Activated naive CD4-positive, alpha-beta T cell treated with Interleukin-2 at 50 U/mL for 16 hours (primary cell): ENCODE measurements at regions not wholly inside any gene's neighbourhood (a gene's known extent, or its start where the extent isn't known, plus 50 kb on each side); places are given as distances from the start of the nearest gene placed in this dataset.
"Not testable (repeated sequence)": the region's sequence is repeated elsewhere in the genome, so short reads cannot be mapped to it uniquely, and the experiment has no call there.

ENCODE experiments used
- DNase-seq: peaks from one replicate; pipeline ENCODE4 v3.0.0-alpha.2; 2020

DNA sequence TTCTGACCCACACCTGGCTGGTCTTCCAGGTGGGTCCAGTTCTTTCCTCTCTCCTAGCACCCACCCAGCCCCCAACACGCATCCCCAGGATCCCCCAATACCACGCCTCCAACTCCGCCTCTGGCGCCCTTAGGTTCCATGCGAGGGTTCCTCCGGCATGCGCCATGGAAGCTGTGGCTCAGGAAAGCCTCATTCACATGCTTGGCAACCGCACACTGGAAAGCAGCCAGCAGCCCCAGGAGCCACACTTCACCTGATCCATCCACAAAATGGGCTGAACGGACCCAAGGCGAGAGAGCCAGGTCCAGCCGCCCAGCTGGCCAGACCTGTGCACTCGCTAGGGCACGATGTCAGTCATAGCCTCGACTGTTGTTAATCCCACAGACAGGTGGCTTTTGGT lies 161.2 kb downstream of the PSMG1 start:
- DNase-seq = no peak

DNA sequence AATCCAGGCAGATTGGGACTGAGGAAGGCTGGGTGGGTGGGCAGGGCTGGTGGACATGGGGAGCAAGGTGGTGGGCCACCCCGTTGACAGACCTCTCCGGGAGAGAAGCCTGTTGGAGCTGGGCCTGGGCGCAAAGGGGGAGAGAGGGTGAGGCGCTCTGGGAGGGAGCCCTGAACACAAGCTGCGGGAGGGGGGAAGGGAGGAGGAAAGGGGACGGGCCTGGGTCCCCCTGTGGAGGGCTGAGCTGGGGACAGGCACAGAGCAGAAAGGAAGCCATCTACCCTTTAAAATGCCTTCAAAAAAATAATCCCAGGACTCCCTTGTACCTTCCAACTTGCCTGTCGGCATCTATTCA lies 161.8 kb downstream of the PSMG1 start:
- no peak for DNase-seq

DNA sequence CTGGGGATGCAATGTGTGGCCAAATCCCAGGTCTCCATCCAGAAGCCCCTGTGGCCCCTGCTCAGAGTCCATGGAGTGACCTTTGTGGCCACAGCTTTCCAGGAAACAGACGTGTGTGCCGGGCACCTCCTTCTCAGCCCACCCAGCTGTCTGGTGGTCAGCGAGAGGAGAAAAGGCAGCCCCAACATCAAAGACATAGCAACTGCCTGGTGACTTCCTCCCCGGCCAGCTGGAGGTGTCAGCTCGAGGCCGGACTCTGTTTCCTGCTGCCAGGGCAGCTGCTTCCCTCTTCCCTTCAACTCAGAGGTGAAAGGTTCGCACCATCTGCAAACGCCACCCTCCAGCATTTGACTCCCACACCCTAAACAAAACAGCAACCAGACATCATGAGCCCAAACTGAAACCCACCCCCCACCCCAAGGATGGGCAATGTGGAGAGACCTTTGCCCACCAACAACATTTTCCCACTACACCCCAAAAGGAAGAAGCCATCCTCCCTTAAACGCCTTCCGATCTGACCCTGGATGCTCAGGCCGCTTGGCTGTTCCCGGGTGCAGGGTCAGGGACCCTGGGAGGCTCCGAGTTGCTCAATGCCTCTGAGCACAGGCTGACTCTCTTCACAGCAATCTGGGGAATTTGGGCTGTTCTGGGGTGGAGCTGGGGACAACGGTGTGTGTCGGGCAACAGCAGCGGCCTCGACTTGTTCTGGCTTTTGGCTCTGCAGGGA lies 162.3 kb downstream of the PSMG1 start:
- DNase-seq = no peak

DNA sequence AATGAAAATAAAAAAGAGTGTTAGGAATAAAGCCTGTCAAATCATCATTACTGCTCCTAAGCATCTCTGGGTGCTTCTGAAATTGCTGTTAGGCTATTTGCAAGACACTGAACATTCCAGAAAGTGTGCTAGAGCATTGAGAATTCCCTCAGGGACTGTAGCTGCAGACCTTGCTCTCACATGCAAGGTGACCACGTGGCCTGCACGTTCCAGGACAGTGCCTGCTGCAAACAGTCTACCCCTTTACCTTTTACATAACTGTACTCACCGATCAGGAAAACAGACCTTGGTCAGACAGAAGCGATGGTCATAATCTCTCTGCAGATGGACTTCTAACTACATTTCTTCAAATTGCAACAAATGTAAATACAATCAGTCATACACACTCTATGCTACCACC lies 164.5 kb downstream of the PSMG1 start:
- DNase-seq = no peak

DNA sequence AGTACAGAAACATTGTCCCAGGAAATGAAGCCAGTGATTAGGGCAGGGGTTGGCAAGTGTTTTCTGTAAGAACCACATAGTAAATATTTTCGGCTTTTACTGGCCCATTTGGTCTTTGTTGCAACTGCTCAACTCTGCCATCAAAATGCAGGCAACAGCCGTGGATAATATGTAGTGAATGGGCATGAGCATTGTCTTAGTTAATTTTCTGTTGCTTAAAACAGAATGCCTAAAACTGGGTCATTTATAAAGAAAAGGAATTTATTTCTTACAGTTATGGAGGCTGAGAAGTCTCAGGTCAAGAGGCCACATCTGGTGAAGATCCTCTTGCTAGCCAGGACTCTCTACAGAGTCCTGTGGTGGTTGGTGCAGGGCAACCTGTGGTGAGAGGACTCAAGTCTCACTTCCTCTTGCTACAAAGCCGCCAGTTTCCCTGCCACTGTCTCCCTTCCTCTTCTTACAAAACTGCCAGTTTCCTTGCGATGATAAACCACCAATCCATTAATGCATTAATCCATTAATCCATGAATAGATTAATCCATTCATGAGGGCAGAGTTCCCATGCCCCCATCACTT lies 166.4 kb downstream of the PSMG1 start:
- no peak for DNase-seq

DNA sequence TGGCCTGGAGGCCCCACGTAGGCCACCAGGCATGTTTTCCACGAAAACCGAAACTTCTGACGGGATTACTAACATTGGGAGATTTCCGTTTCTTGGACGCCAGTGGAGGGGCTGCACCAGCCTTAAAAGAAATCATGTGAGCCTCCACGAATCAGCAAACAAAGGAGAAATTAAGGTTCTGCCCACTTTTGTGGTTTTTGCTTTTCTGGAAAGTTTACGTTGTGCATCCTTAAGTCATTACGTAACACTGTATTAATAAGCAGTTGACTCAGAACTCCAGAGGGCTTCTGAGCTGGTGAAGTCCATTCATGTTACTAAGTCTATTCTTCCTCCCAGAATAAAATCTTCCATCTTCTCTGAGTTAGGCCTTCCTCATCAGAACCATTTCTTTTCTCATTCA lies 168.5 kb downstream of the PSMG1 start:
- DNase-seq = no peak

DNA sequence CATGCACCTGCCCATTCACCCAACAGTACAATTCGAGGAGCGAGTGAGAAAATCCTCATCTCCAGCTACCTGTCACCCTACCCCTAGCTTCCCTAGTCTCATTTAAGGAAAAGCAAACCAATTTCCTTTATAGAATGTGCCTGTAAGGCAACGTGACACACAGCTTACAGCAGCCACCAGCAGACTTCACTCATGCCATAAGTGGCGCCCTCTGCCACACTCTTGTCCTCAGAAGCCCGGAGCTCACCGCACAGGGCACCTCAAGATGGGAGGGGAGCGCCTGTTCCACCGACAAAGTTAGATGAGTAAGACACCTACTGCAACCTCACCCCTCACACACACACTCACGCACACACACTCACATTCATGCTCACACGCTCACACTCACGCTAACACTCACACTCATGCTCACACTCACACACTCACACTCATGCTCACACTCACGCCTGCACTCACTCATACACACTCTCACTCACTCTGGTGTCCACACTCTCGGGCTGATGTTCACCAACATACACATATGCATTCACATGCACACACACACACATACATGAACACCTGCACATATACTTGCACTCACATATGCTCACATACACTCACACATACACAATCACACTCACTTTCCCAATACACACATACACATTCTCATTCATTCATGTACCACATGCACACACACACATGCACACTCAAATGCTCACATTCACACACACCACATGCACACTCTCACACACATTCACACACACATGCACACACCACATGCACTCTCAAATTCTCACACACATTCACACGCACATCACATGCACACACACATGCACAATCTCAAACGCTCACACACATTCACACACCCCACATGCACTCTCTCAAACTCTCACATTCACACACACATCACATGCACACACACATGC lies 170.7 kb downstream of the PSMG1 start:
- no peak for DNase-seq

DNA sequence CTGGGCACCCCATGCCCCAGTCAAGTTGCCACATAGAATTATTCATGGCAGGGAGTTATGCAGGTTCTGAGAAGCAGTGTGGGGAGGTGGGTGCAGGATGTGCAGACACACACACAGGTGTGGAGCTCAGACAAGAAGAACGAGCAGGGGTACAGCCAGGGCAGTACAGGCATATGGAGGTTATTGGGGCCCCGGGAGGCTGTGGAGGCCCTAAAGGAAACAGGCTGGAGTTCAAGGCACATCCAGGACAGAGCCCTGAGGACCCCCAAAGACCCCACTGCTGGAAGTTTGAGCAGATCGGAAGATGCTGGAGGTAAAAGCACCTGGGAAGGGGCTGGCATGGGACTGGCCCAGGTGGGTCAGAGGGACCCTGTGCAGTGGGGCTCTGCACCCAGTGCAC lies 171.3 kb downstream of the PSMG1 start:
- DNase-seq = no peak

DNA sequence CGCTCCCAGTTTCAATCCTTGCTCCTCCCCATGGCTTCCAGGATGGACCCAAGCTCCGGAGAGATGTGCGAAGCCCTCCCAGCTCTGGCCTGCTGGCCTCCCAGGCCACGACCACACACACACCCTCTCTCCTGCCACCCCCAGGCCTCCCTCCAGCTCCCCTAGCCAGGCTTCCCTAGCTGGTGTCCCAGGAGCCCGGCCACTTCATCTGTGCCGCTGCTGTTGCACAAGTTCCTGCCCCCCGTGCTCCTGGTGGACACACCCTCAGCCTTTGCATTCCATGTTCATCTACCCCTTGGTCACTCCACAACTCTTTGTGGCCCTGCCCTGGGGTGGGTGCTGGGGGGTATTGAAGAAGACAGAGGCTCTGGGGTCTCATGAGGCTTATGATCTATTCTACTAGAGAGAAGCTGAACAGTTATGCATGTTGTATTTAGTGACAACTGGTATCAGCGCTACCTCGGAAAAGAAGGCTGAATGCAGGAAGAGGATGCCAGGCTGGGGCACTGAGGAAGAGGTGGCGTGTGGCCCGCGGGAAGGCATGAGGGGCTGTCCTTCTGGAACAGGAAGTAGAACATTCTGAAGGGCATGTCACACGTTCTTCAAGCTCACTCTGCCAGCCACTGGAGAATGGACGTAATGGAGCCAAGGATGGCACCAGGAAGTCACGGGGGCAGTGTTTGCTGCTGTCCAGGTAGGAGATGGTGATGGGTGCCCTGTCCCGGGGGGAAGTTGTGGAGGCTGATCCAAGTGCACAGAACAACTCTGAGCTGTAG lies 172.4 kb downstream of the PSMG1 start:
- no peak for DNase-seq

DNA sequence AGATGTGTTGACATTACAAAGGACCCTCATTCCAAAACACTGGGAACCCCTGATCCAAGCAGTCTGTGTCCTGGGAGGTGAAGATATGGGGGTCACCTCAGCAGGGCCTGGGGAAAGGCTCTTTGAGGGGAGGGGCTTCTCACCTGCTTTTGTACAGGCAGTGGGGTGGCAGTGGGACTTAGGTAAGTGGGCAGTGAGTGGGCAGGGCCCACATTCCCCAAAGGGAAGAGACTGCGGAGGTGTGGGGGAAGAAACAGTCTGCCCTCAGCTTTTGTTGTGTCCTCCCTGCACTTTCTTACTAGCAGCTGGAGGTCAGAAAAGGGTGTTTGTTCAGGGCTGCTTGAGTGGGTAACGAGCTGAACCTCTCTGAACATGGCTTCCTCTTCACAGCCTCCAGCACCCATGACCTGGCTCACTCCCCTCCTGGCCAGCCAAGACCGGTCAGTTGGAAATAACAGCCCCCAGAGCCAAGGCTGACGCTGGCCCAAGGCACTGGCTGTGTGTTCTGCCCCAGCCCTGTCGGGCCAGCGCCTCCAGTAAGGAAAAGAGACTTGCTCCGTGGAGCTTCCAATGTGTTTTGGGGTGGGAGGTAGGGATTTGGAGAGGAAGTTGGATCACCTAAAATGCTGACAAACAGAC lies 173.5 kb downstream of the PSMG1 start:
- no peak for DNase-seq

DNA sequence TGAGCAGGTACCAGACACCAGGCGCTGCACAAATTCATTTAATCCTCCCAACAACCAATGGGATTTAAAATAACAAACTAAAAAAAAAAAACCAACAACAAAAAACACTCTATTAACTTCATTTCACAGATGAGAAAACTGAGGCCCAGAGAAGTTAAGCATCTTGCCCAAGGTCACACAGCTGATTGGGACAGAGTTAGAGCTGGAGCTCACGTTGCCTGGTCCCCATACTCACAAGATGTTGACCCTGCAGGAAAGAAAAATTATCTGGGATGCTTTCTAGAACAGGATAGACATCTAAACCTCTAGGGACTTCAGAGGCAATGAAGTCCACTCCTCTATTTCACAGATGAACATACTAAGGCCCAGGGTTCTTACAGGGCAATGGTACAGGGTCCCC lies 175.3 kb downstream of the PSMG1 start:
- DNase-seq = no peak

DNA sequence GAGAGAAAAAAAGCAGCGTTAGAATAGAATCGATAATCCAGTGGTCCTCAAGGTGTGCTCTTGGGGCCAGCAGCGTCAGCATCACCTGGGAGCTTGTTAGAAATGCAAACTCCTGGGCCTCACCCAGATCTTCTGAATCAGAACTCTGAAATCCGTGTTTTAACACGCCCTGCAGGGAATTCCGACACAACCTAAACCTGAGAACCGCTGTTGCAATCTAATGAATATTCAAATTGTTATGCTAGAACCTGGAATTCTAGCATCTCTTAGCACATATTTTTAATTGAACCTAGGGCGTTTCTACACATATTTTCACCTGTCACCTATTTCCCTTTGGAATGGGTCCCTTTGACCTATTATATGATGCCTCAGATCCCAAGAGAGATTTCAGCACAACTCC lies 175.7 kb downstream of the PSMG1 start:
- DNase-seq = no peak

DNA sequence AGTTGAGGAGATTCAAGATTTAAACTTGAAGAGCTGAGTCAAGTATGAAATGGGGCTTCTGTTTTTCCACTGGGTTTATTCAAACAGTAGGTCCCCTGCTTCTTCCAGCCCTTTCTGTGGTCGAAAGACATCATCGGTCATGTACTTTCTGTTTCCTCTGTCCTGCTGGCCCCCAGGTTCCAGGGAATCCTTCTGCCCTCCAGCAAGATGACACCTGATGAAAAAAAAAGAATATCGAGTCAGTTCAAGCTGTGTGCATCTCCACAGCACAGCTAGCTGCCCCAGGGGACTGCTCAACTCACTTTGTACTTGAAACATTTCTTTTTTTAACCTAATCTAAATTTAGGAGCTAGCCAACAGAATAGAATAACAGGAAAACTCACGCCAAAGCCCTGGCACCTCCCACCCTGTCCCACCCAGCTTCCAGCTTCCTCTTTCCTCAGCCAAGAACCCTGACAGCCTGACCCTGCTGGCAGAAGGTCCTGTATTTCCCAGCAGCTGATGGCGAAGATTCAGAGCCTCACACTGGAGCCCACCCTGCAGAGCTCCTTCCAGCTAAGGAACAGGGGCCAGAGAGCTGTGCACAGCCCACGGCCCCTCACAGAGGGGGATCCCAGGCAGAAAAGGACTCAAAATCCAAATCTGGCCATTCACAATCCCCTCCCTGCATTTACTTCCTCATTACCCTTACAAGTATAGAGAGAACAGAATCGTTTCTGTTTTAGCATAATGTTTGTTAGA lies 176.5 kb downstream of the PSMG1 start:
- no peak for DNase-seq

DNA sequence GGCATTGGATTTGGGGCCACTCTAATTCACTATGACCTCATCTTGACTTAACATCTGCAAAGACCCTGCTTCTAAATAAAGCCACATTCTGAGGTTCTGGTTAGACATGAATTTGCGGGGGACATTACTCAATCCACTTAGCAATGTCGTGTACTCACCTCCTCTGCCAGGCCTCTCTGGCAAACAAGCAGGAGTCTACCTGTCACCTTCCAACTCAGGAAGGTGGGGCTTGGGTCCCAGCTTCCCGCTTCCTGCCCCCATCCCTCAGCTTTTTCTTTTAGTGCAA lies 177.8 kb downstream of the PSMG1 start:
- DNase-seq = no peak

DNA sequence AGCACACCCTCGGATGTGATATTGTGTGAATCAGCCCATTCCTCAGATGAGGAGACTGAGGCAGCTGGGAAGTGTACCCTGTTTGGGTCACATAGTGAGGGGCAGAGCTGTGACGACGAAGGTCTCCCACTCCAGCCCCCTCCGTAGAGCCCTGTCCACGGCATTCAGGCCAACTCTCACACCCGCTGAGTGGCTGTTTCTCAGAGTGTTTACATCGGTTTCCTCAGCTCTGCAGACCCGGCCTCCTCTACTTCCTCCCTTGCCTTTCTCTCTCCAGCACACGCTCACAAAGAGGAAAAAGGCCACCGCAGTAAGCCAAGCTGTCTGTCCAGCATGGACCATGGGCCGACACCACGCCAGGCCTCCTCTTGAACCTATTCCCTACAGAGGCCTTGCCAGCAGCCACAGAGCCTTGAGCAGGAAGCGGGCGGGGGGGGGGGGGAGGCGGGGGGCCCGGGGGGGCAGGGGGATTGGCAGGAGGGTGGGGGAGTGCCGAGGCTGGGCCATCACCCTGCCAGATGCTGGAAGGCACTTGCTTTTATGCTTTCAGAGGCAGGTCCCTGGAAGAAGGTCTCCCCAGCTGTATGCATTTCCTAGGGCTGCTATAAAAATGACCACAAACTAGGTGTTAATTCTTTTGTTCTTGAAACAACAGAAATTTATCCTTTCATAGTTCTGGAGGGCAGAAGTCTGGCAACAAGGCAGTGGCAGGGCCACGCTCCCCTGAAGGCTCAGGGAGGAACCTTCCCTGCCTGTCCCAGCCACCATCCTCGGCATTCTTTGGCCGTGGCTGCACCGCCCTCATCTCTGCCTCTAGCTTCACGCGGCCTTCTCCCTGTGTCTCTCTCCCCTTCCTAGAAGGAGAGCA lies 178.4 kb downstream of the PSMG1 start:
- DNase-seq = no peak

DNA sequence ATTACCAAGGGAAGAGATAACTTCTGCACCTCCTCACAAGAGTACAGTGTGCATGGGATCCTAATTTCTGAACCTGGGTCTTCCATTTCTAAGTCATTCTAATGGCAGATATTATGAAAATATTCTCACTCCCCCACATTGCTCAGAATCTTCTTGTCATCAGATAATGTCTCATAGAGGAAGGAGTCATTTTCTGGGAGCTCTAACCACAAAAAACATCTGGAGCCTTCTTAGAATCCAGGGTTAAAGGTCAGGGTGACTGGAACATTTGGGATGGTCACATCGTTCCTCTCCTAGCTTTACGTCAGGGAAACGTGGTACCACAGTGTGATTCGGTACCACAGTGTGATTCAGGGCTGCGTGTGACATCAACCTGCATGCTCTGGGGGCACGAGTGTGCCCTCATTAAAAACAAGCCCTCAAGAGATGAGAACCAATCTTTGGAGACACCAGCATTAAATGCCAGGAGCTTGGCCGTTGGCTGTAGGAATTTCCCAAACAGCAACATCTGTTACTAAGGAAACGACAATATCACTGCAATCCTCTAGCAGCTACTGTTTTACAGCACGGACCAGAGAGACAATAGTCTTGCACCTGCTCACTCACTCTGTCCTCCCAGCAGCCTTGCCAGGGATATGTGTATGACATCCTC lies 179.1 kb downstream of the PSMG1 start:
- no peak for DNase-seq

DNA sequence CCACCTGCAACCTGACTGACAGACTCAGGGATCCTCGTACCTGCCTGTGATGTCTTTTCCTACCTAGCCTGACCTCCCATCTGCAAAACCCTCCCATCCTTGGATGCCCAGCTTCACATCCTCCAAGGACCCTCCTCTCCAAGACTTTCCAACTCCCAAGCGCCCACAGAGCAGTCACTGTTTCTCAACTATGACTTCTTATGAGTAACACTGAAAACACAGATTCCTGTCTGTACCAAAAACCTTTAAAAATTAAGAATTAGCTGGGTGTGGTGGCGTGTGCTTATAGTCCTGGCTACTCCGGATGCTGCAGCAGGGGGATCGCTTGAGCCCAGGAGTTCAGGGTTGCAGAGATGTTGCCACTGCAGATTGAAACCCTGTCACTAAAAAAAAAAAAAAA lies 181.9 kb downstream of the PSMG1 start:
- no peak for DNase-seq

DNA sequence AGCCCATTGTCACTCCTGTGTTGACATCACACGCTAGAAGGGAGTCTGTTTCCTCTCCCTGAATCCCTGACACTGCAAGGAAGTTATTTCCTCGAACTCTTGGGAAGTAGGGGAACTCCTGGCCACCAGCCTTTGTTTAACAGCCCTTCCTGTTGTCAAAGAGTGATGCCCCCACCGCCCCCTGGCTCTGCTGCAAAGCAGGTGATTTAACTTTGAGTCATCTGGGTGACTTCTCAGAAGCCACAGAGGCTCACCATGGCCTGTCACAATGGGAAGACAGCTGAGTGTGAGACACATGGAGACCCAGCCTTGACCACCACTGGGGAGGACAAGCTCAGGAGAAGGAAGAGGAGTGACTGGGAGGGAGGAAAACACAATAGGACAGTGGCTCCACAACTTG lies 182.8 kb downstream of the PSMG1 start:
- no peak for DNase-seq

DNA sequence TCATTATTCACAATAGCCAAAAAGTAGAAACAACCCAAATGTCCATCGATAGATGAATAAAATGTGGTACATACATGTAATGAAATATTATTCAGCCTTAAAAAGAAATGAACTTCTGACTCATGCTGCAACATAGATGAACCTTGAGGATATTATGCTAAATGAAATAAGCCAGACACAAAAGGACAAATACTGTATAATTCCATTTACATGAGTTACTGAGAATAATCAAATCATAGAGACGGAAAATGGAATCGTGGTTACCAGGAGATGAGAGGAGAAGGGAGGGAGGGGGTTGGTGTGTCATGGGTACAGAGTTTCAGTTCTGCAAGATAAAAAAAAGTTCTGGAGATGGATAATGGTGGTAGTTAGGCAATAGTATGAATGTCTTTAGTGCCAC lies 184.1 kb downstream of the PSMG1 start:
- no peak for DNase-seq

DNA sequence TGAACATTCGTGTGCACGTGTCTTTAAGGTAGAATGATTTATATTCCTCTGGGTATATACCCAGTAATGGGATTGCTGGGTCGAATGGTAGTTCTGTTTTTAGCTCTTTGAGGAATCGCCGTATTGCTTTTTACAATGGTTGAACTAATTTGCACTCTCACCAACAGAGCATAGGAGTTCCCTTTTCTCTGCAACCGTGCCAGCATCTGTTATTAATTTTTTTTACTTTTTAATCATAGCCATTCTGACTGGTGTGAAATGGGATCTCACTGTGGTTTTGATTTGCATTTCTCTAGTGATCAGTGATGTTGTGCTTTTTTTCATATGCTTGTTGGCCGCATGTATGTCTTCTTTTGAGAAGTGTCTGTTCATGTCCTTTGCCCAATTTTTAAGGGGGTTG lies 185.0 kb downstream of the PSMG1 start:
- not testable (repeated sequence) for DNase-seq

DNA sequence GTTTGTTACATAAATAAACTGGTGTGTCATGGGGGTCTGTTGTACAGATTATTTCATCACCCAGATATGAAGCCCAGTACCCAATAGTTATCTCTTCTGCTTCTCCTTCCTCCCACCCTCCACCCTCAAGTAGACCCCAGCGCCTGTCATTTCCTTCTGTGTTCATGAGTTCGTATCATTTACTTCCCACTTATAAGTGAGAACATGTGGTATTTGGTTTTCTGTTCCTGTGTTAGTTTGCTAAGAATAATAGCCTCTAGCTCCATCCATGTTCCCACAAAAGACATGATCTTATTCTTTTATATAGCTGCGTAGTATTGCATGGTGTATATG lies 185.4 kb downstream of the PSMG1 start:
- DNase-seq = not testable (repeated sequence)
